Fibroblast of the aortic adventitia (primary cell): ENCODE measurements at regions not wholly inside any gene's neighbourhood (a gene's known extent, or its start where the extent isn't known, plus 50 kb on each side); places are given as distances from the start of the nearest gene placed in this dataset.

Experiments
- DNase-seq: peaks from one replicate; pipeline ENCODE4 v3.0.0-alpha.2; 2010; ENCODE audit warnings: low read depth
- H3K4me3 ChIP-seq: 2 replicates; pipeline ENCODE4 v1.5.1; 2011; ENCODE audit warnings: low read depth, mild to moderate bottlenecking, control low read depth, low read length, moderate library complexity
- CTCF ChIP-seq: IDR thresholded peaks from 2 replicates; pipeline ENCODE4 v1.5.1; 2011; ENCODE audit warnings: mild to moderate bottlenecking, low read length, control low read depth, inconsistent platforms; ENCODE audit not compliant: insufficient read depth

GRCh38 chr3:31432897-31433678 lies 99.6 kb upstream of the STT3B start:
- no peak overlapping the region for H3K4me3 ChIP-seq
- TF ChIP-seq CTCF = no peak
- DNase-seq = no peak

GRCh38 chr3:31433679-31433992 lies 99.1 kb upstream of the STT3B start:
- no peak for TF ChIP-seq CTCF
- no peak for DNase-seq
- H3K4me3 ChIP-seq = no peak overlapping the region

GRCh38 chr3:31434819-31435218 lies 97.9 kb upstream of the STT3B start:
- DNase-seq = no peak
- no peak for TF ChIP-seq CTCF
- no peak overlapping the region for H3K4me3 ChIP-seq

DNA sequence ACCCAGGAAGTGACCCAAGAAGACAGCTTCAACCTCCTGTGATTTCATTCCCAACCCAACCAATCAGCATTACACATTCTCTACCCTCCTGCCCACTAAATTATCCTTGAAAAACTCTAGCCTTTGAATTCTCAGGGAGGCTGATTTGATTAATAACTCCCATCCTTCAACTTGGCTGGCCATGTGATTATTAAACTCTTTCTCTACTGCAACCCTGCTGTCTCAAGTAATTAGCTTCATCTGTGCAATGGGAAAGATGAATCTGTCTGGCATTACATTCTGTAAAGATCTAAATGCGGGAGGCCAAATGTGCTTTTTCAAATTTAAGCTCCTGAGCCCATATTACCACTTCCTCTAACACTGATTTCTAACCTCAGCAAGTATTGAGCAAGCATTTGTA lies 95.9 kb upstream of the STT3B start:
- DNase-seq = no peak
- H3K4me3 ChIP-seq = no peak overlapping the region
- TF ChIP-seq CTCF = no peak

- no peak overlapping the region for H3K4me3 ChIP-seq
- no peak for TF ChIP-seq CTCF
- no peak for DNase-seq
Measured at GRCh38 chr3:31438742-31439141, 94.0 kb upstream of the STT3B start.

DNA sequence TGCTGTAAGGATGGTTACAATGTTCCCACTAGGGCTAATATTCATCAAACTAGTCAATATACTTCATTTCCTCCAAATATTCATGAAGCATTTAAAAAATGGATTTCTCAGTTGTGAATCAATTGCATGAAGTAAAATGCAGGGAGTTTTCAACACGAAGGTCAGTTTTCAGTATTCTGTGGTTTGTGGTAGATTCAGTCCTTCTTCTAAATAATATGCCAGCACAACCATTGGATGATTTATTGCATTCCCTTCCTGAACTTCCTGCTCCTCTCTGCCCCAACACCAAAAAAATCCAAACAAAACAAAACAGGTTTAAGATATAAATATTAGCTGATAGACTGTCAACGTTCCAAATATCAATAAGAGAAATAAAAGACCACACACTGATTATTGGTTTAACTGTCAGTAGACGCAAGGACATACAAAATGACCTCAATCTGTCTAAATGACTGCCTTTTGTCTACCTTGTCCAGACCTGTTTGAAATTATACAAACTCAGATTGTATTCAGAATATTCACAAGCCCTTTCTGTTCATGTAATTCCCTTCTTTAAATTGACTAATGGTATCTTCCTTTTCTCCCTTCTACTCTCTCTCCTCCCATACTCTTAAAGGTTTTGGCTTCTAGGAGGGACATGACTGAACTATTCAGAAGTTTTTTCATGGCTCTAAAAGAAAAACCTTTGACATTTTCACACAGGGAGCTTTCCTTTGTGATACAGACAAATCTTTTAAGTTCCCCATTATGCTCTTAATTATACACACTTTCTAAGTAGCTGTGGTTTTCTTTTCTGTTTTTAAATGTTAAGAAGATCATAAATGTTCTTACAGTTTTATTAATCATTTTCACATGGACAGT lies 92.6 kb upstream of the STT3B start:
- DNase-seq = no peak
- TF ChIP-seq CTCF = no peak
- no peak overlapping the region for H3K4me3 ChIP-seq
